GM23338 (cell line): ENCODE measurements at regions not wholly inside any gene's neighbourhood (a gene's known extent, or its start where the extent isn't known, plus 50 kb on each side); places are given as distances from the start of the nearest gene placed in this dataset.

Experiments used
- ATAC-seq: fragments of 200-7000 bp; cut with Tn5 transposase; 3 replicates; pipeline ENCODE4 v1.9.1; 2020
- DNase-seq: peaks from one replicate; pipeline ENCODE4 v3.0.0-alpha.2; 2015; ENCODE audit warnings: low spot score
- H2AFZ ChIP-seq: fragments of 200-600 bp; sonication (generic); 2 replicates; pipeline ENCODE4 v1.8.0; 2016; ENCODE audit warnings: antibody characterized with exemption, mild to moderate bottlenecking, moderate library complexity
- H3F3A ChIP-seq: fragments of 200-600 bp; sonication (generic); replicated peaks from 2 replicates; pipeline ENCODE4 v1.8.0; 2017; ENCODE audit warnings: antibody characterized with exemption, mixed run types, low read depth
- H3K27ac ChIP-seq: fragments of 200-600 bp; sonication (generic); 2 replicates; pipeline ENCODE4 v1.6.1; 2016; ENCODE audit warnings: low read depth
- H3K27me3 ChIP-seq: fragments of 200-600 bp; sonication (generic); 2 replicates; pipeline ENCODE4 v1.8.0; 2016; ENCODE audit warnings: mild to moderate bottlenecking, mixed run types, moderate library complexity; ENCODE audit not compliant: insufficient read depth
- H3K36me3 ChIP-seq: fragments of 200-600 bp; sonication (generic); 2 replicates; pipeline ENCODE4 v1.8.0; 2016; ENCODE audit warnings: mild to moderate bottlenecking; ENCODE audit not compliant: insufficient read depth
- H3K4me1 ChIP-seq: fragments of 200-600 bp; sonication (generic); 2 replicates; pipeline ENCODE4 v1.8.0; 2016; ENCODE audit warnings: mild to moderate bottlenecking, moderate library complexity; ENCODE audit not compliant: insufficient read depth
- H3K4me2 ChIP-seq: fragments of 200-600 bp; sonication (generic); 2 replicates; pipeline ENCODE4 v1.7.1; 2017; ENCODE audit warnings: mixed run types
- H3K4me3 ChIP-seq: fragments of 200-600 bp; sonication (generic); 2 replicates; pipeline ENCODE4 v1.6.1; 2016; ENCODE audit warnings: mixed run types
- H3K79me2 ChIP-seq: fragments of 200-600 bp; sonication (generic); replicated peaks from 2 replicates; pipeline ENCODE4 v1.8.0; 2017; ENCODE audit warnings: mild to moderate bottlenecking; ENCODE audit not compliant: insufficient read depth
- H3K9me2 ChIP-seq: fragments of 200-600 bp; sonication (generic); 2 replicates; pipeline ENCODE4 v1.8.0; 2017; ENCODE audit not compliant: insufficient read depth
- H4K20me1 ChIP-seq: fragments of 200-600 bp; sonication (generic); replicated peaks from 2 replicates; pipeline ENCODE4 v1.8.0; 2017; ENCODE audit warnings: mild to moderate bottlenecking; ENCODE audit not compliant: insufficient read depth
- H3K27ac Mint-ChIP-seq: 2 replicates; pipeline ENCODE4 v1.8.0; 2020; ENCODE audit warnings: inconsistent platforms, mild to moderate bottlenecking, moderate library complexity, mixed read lengths
- H3K27me3 Mint-ChIP-seq: 3 replicates; pipeline ENCODE4 v1.8.0; 2022; ENCODE audit warnings: low read depth, mild to moderate bottlenecking, moderate library complexity, mixed read lengths, inconsistent platforms; ENCODE audit not compliant: insufficient read depth, poor library complexity
- H3K36me3 Mint-ChIP-seq: 3 replicates; pipeline ENCODE4 v1.8.0; 2021; ENCODE audit warnings: low read depth, mild to moderate bottlenecking, inconsistent platforms, moderate library complexity, mixed read lengths
- H3K4me1 Mint-ChIP-seq: 3 replicates; pipeline ENCODE4 v1.8.0; 2020; ENCODE audit warnings: mild to moderate bottlenecking, inconsistent platforms, mixed read lengths
- H3K4me3 Mint-ChIP-seq: 3 replicates; pipeline ENCODE4 v1.8.0; 2021; ENCODE audit warnings: moderate library complexity, mild to moderate bottlenecking, inconsistent platforms, mixed read lengths
- H3K9me3 Mint-ChIP-seq: 3 replicates; pipeline ENCODE4 v1.8.0; 2020; ENCODE audit warnings: moderate library complexity, mild to moderate bottlenecking, inconsistent platforms, mixed read lengths
- CREB1 ChIP-seq: fragments of 250-450 bp; sonication (Bioruptor Pico); IDR thresholded peaks from 2 replicates; pipeline ENCODE4 v1.5.0; 2020; ENCODE audit warnings: low read depth, mild to moderate bottlenecking, moderate library complexity
- CTCF ChIP-seq, 2 experiments: fragments of 200-600 bp in 1 of 2; sonication (generic) in 1 of 2; conservative IDR thresholded peaks; 2 replicates each; pipeline versions ENCODE4 v1.5.1 to v1.6.1; 2016 to 2017; ENCODE audit warnings: antibody characterized with exemption in 2 of 2, low read depth in 2 of 2, mild to moderate bottlenecking in 2 of 2, moderate library complexity in 1 of 2
- ETS1 ChIP-seq: IDR thresholded peaks from 2 replicates; pipeline ENCODE4 v1.6.1; 2016; ENCODE audit warnings: antibody characterized with exemption
- EZH2 ChIP-seq: fragments of 200-600 bp; sonication (generic); IDR thresholded peaks from one replicate; pipeline ENCODE4 v1.8.0; 2017; ENCODE audit warnings: antibody characterized with exemption, mild to moderate bottlenecking, low read depth; ENCODE audit not compliant: unreplicated experiment
- EZH2phosphoT487 ChIP-seq: fragments of 200-600 bp; sonication (generic); IDR thresholded peaks from one replicate; pipeline ENCODE4 v1.8.1; 2018; ENCODE audit warnings: antibody characterized with exemption; ENCODE audit not compliant: unreplicated experiment
- JUNB ChIP-seq: IDR thresholded peaks from one replicate; pipeline ENCODE4 v1.6.1; 2016; ENCODE audit warnings: antibody characterized with exemption; ENCODE audit not compliant: unreplicated experiment
- NANOG ChIP-seq: IDR thresholded peaks from 2 replicates; pipeline ENCODE4 v1.6.1; 2016; ENCODE audit warnings: antibody characterized with exemption, borderline replicate concordance
- POLR2AphosphoS5 ChIP-seq: IDR thresholded peaks from 2 replicates; pipeline ENCODE4 v1.6.1; 2016; ENCODE audit warnings: antibody characterized with exemption, low read depth
- REST ChIP-seq: IDR thresholded peaks from one replicate; pipeline ENCODE4 v1.6.1; 2018; ENCODE audit warnings: antibody characterized with exemption; ENCODE audit not compliant: unreplicated experiment
- STAT1 ChIP-seq: IDR thresholded peaks from one replicate; pipeline ENCODE4 v1.6.1; 2016; ENCODE audit warnings: antibody characterized with exemption; ENCODE audit not compliant: unreplicated experiment
- ZNF114 ChIP-seq: fragments of 250-450 bp; sonication (Bioruptor Pico); IDR thresholded peaks from 2 replicates; pipeline ENCODE4 v1.5.0; 2020; ENCODE audit warnings: mild to moderate bottlenecking, moderate library complexity
- ZNF331 ChIP-seq: fragments of 250-450 bp; sonication (Bioruptor Pico); IDR thresholded peaks from 2 replicates; pipeline ENCODE4 v1.5.0; 2020; ENCODE audit warnings: low read depth, mild to moderate bottlenecking, moderate library complexity
- ZNF462 ChIP-seq: fragments of 250-450 bp; sonication (Bioruptor Pico); IDR thresholded peaks from 2 replicates; pipeline ENCODE4 v1.5.0; 2020; ENCODE audit warnings: mild to moderate bottlenecking, moderate library complexity

GRCh38 chr6:147141711-147142308 is 62.4 kb upstream of the STXBP5 start (continued):
- TF ChIP-seq STAT1, result no peak

GRCh38 chr6:147142684-147143245 is 61.5 kb upstream of the STXBP5 start:
- Histone ChIP-seq H3K27ac (no peak overlapping the region), H2AFZ (no peak overlapping the region), H3K4me1 (no peaks in the 10 kb centered on the region), H3F3A (no peaks in the 10 kb centered on the region), H3K9me2 (no peaks in the 10 kb centered on the region), H3K4me2 (no peak overlapping the region), H4K20me1 (no peaks in the 10 kb centered on the region), H3K36me3 (no peaks in the 10 kb centered on the region), H3K27me3 (no peaks in the 10 kb centered on the region), H3K4me3 (no peak overlapping the region), H3K79me2 (no peaks in the 10 kb centered on the region)
- no peaks in the 10 kb centered on the region for H3K27me3 Mint-ChIP-seq
- TF ChIP-seq CTCF (conservative IDR thresholded peaks at IDR 0.05; ENCODE audit: low read depth in 2 of 2) (no peak), ZNF114 (CRISPR knock-in tag) (no peak), EZH2phosphoT487 (no peak), CREB1 (CRISPR knock-in tag) (no peak), EZH2 (no peak), ZNF331 (CRISPR knock-in tag) (no peak), JUNB (no peak), ETS1 (no peak), POLR2AphosphoS5 (no peak), REST (no peak), NANOG (no peak), ZNF462 (CRISPR knock-in tag) (no peak), STAT1 (no peak)
- no peak overlapping the region for H3K4me3 Mint-ChIP-seq
- H3K4me1 Mint-ChIP-seq, result no peaks in the 10 kb centered on the region
- no peak overlapping the region for H3K27ac Mint-ChIP-seq
- DNase-seq, result no peak
- H3K36me3 Mint-ChIP-seq, result no peaks in the 10 kb centered on the region
- H3K9me3 Mint-ChIP-seq, result no peaks in the 10 kb centered on the region
- no peak for ATAC-seq
